ENCODE measurements at regions not wholly inside any gene's neighbourhood (a gene's known extent, or its start where the extent isn't known, plus 50 kb on each side); places are given as distances from the start of the nearest gene placed in this dataset.

- no peak for DNase-seq (ENCODE audit: low spot score)
These were observed 64.3 kb upstream of the VANGL1 start for GRCh38 chr1:115577513-115577912.

GRCh38 chr1:115575661-115576060, 66.1 kb upstream of the VANGL1 start:
- no peak for DNase-seq (ENCODE audit: low spot score)

GRCh38 chr1:115572710-115573109, 69.1 kb upstream of the VANGL1 start:
- DNase-seq (ENCODE audit: low spot score), result no peak

GRCh38 chr1:115567431-115567830, 74.3 kb upstream of the VANGL1 start:
- DNase-seq (ENCODE audit: low spot score), result no peak

- no peak for DNase-seq (ENCODE audit: low spot score)
These were observed 76.0 kb upstream of the VANGL1 start for GRCh38 chr1:115565791-115566190.

GRCh38 chr1:115565353-115565752, 76.4 kb upstream of the VANGL1 start:
- DNase-seq (ENCODE audit: low spot score), result no peak

GRCh38 chr1:115564201-115564600, 77.6 kb upstream of the VANGL1 start:
- no peak for DNase-seq (ENCODE audit: low spot score)

GRCh38 chr1:115560027-115560426, 81.7 kb upstream of the VANGL1 start:
- DNase-seq (ENCODE audit: low spot score), result no peak

- DNase-seq (ENCODE audit: low spot score), result no peak
These were observed 83.5 kb upstream of the VANGL1 start for GRCh38 chr1:115558275-115558674.

GRCh38 chr1:115557715-115558114, 84.1 kb upstream of the VANGL1 start:
- no peak for DNase-seq (ENCODE audit: low spot score)

- DNase-seq (ENCODE audit: low spot score), result no peak
These were observed 85.5 kb upstream of the VANGL1 start for GRCh38 chr1:115556236-115556635.

- peak; percentile 75 for DNase-seq (ENCODE audit: low spot score)
These were observed 86.3 kb upstream of the VANGL1 start for GRCh38 chr1:115555446-115555845.

- DNase-seq (ENCODE audit: low spot score), result no peak
These were observed 94.1 kb upstream of the VANGL1 start for GRCh38 chr1:115547696-115548095.

- no peak for DNase-seq (ENCODE audit: low spot score)
These were observed 94.9 kb upstream of the VANGL1 start for GRCh38 chr1:115546846-115547245.

- peak; percentile 94 for DNase-seq (ENCODE audit: low spot score)
These were observed 95.7 kb upstream of the VANGL1 start for GRCh38 chr1:115545791-115546733.

GRCh38 chr1:115545096-115545720, 96.6 kb upstream of the VANGL1 start:
- no peak for DNase-seq (ENCODE audit: low spot score)

GRCh38 chr1:115544131-115544530, 97.6 kb upstream of the VANGL1 start:
- DNase-seq (ENCODE audit: low spot score), result no peak

- no peak for DNase-seq (ENCODE audit: low spot score)
These were observed 98.5 kb upstream of the VANGL1 start for GRCh38 chr1:115543247-115543646.

- no peak for DNase-seq (ENCODE audit: low spot score)
These were observed 102.0 kb upstream of the VANGL1 start for GRCh38 chr1:115539736-115540135.

- no peak for DNase-seq (ENCODE audit: low spot score)
These were observed 102.7 kb upstream of the VANGL1 start for GRCh38 chr1:115539061-115539460.

GRCh38 chr1:115538579-115538978, 103.2 kb upstream of the VANGL1 start:
- no peak for DNase-seq (ENCODE audit: low spot score)

GRCh38 chr1:115537415-115537814, 104.4 kb upstream of the VANGL1 start:
- DNase-seq (ENCODE audit: low spot score), result no peak

GRCh38 chr1:115536279-115536816, 105.4 kb upstream of the VANGL1 start:
- no peak for DNase-seq (ENCODE audit: low spot score)

All from AG08395 (cell line).